ENCODE measurements at regions not wholly inside any gene's neighbourhood (a gene's known extent, or its start where the extent isn't known, plus 50 kb on each side); places are given as distances from the start of the nearest gene placed in this dataset.

- no peak for ATAC-seq
- no peaks in the 10 kb centered on the region for H3K9me3 Mint-ChIP-seq
- H3K27me3 Mint-ChIP-seq (ENCODE audit: low read depth): no peaks in the 10 kb centered on the region
- H3K36me3 Mint-ChIP-seq: no peaks in the 10 kb centered on the region
- ChIA-PET CTCF (interaction anchor here (1.0 kb wide), 1 partner anchor 237 kb away, joined by 4 read pairs; no protein-coding TSS in a partner anchor), POLR2A (no interaction called here)
- no peak overlapping the region for H3K4me3 Mint-ChIP-seq
- TF ChIP-seq MAX (CRISPR knock-in tag; IDR thresholded peaks at IDR 0.05): no peak
- TF ChIP-seq ZNF396 (CRISPR knock-in tag; IDR thresholded peaks at IDR 0.05; ENCODE audit: borderline replicate concordance): no peak
- no peak for TF ChIP-seq MXD4 (CRISPR knock-in tag; IDR thresholded peaks at IDR 0.05; ENCODE audit: borderline replicate concordance)
- TF ChIP-seq ZNF512 (CRISPR knock-in tag; IDR thresholded peaks at IDR 0.05; ENCODE audit: borderline replicate concordance): no peak
- TF ChIP-seq ZMAT4 (CRISPR knock-in tag; IDR thresholded peaks at IDR 0.05): no peak
- no peak for TF ChIP-seq FOXP1 (CRISPR knock-in tag; IDR thresholded peaks at IDR 0.05; ENCODE audit: borderline replicate concordance)
- TF ChIP-seq ERG (CRISPR knock-in tag; IDR thresholded peaks at IDR 0.05): no peak
- no peak for TF ChIP-seq HMGXB4 (CRISPR knock-in tag; IDR thresholded peaks at IDR 0.05)
- TF ChIP-seq TCF7 (CRISPR knock-in tag; IDR thresholded peaks at IDR 0.05; ENCODE audit: low read depth): no peak
- TF ChIP-seq E2F4 (CRISPR knock-in tag; IDR thresholded peaks at IDR 0.05; ENCODE audit: borderline replicate concordance, low read depth): no peak
- no peak for TF ChIP-seq OVOL2 (CRISPR knock-in tag; IDR thresholded peaks at IDR 0.05; ENCODE audit: borderline replicate concordance)
- TF ChIP-seq ZNF317 (CRISPR knock-in tag; IDR thresholded peaks at IDR 0.05; ENCODE audit: borderline replicate concordance, low read depth): no peak
- TF ChIP-seq ZNF423 (CRISPR knock-in tag; IDR thresholded peaks at IDR 0.05): no peak
- TF ChIP-seq AR (CRISPR knock-in tag; IDR thresholded peaks at IDR 0.05): no peak
- no peak for TF ChIP-seq MYBL2 (CRISPR knock-in tag; IDR thresholded peaks at IDR 0.05)
- TF ChIP-seq ATF1 (CRISPR knock-in tag; IDR thresholded peaks at IDR 0.05): no peak
- TF ChIP-seq TP53 (CRISPR knock-in tag; IDR thresholded peaks at IDR 0.05): no peak
- TF ChIP-seq STAT6 (CRISPR knock-in tag; conservative IDR thresholded peaks at IDR 0.05; ENCODE audit: low read depth): no peak
- TF ChIP-seq PREB (CRISPR knock-in tag; IDR thresholded peaks at IDR 0.05; ENCODE audit: borderline replicate concordance): no peak
- no peak for DNase-seq (ENCODE audit: low spot score)
- no peak overlapping the region for H3K27ac Mint-ChIP-seq
- H3K4me1 Mint-ChIP-seq: no peaks in the 10 kb centered on the region
These were observed 576.1 kb downstream of the OTOL1 start for GRCh38 chr3:162072656-162073164.

Measured in WTC11 (cell line).